ENCODE measurements at regions not wholly inside any gene's neighbourhood (a gene's known extent, or its start where the extent isn't known, plus 50 kb on each side); places are given as distances from the start of the nearest gene placed in this dataset.
"Not testable (repeated sequence)": the region's sequence is repeated elsewhere in the genome, so short reads cannot be mapped to it uniquely, and the experiment has no call there.

DNA sequence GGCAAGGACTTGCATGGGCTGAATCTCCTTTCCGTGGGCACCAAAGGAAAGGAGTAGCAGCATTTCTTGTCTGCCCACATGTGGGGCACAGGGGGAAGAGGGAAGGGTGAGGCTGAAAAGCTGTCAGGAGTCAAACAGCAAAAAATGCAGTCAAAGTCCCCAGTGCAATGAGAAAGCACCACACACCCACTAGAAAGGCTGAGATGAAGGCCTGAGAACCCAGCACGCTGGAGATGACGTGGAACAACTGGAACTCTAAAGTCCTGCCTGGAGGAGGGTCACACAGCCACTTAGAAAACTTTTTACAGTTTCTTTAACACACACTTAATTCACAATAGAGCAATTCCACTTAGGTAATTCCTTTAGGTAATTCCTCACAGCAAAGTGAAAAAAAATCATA is 94.6 kb upstream of the IGFBPL1 start:
- no peak for DNase-seq (ENCODE audit: low read depth in 2 of 2)

GRCh38 chr9:38516273-38516672 is 92.0 kb upstream of the IGFBPL1 start:
- DNase-seq (ENCODE audit: low read depth in 2 of 2) = peak in 1 of 2 donors; percentile 5

DNA sequence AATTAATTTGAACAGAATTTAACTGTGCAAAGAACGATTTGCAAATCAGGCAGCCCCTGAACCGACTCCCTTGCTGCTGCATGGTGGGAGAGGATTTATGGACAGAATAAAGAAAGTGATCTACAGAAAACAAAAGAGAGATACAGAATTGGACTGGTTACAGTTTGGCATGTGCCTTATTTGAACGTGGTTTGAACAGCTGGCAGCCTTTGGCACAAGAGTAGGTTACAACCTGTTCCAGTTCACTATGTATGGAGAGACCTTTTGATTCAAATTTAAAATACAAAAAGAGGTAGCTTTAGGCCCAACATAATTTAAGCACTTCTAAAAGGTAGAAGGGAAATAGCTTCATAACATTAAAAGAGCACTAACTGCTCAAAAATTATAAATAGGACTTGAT is 90.8 kb upstream of the IGFBPL1 start:
- not testable (repeated sequence) for DNase-seq (ENCODE audit: low read depth in 2 of 2)

GRCh38 chr9:38510340-38510739 is 86.1 kb upstream of the IGFBPL1 start:
- not testable (repeated sequence) for DNase-seq (ENCODE audit: low read depth in 2 of 2)

DNA sequence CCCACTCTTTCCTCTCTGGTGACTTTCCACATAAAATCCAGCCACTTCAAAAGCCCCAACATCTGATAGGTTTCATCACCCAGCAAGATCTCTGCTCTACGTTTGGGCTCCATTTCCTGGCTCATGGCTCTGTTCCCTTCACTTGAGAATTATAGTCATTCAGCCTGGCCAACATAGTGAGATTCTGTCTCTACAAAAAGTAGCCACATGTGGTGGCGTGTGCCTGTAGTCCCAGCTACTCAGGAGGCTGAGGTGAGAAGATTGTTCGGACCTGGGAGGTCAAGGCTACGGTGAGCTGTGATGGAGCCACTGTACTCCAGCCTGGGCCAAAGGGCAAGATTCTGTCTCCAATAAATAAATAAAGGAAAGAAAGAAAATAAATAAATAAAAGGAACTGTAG is 83.3 kb upstream of the IGFBPL1 start:
- no peak for DNase-seq (ENCODE audit: low read depth in 2 of 2)

DNA sequence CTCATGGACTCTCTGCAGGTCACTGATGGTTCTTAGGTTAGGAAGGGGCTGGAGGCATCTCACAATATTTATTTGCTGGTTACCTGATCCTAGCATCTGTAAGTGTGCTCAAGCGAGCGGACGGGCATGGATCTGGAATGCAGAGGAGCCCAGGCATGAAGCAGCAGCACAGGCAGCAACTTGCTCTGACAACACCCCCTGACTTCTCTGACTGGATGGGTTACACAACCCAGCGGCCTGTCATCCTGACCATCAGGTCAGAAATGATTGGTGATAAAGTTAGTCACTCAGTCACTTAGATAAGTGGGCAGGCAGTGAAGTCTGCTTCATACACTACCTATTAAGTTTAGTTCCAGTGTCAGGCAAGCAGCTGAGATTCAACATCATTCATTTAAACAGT is 75.9 kb upstream of the IGFBPL1 start:
- DNase-seq (ENCODE audit: low read depth in 2 of 2) = not testable (repeated sequence)

DNA sequence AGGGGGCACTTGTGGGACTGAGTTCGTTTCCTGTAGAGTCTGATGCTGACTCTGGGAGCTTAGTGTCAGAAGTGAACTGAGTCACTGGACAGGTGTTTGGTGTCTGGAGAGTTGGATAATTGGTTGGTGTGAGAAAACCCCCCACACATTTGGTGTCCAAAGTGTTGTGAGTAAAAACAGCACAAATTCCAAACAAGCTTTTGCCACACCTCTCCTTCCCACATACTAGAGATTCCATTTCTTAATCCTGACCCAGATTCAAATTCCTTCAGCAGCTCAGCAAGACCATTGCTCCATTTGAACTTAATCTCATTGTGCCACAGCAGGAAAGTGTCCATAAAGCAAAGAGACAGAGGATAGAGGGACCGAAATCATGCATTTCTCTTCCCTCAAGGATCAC is 74.3 kb upstream of the IGFBPL1 start:
- DNase-seq (ENCODE audit: low read depth in 2 of 2) = not testable (repeated sequence)

DNA sequence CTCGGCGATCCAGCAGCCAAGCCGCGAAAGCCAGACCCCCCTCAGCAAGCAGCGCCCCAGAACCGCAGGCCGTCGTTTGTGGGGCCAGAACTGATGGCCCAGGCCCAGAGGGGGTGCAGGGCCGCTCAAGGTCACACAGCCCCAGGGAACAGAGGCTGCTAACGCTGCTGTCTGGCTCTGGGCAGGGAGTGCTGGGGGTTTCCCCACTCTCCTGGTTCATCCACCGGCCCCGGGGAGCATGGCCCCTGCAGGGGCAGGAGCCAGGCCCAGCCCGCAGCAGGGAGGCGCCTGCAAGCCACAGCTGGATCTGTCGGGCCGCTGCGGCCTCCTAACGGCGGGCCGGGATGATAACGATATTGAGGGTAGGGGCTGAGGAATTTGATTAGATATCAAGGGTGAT is 64.8 kb upstream of the IGFBPL1 start:
- DNase-seq (ENCODE audit: low read depth in 2 of 2) = no peak

GRCh38 chr9:38488156-38488698 is 64.0 kb upstream of the IGFBPL1 start:
- DNase-seq (ENCODE audit: low read depth in 2 of 2) = no peak

GRCh38 chr9:38487418-38488155 is 63.3 kb upstream of the IGFBPL1 start:
- not testable (repeated sequence) for DNase-seq (ENCODE audit: low read depth in 2 of 2)

DNA sequence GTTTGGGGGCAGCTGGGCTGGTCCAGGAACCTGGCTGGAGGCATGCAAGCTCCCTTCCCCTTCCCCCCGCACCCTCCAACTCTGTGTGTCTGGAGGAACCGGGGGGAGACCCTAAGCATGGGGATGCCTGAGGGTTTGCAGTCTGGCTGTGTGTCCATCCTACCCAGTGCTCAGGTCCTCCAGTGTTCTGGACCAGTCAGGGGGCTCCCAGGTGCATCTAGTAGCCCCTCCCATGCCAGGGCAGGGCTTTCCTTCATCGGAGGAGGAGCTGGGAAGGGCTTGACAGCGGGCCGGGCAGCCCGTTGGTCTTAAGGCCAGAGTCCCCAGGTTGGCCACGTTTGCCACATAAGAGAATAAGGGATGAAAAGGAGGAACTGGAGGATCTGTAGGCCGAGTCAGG is 62.6 kb upstream of the IGFBPL1 start:
- DNase-seq (ENCODE audit: low read depth in 2 of 2) = no peak

- DNase-seq (ENCODE audit: low read depth in 2 of 2) = peak in 1 of 2 donors; percentile 10
Measured at GRCh38 chr9:38486056-38486615, 61.9 kb upstream of the IGFBPL1 start.

DNA sequence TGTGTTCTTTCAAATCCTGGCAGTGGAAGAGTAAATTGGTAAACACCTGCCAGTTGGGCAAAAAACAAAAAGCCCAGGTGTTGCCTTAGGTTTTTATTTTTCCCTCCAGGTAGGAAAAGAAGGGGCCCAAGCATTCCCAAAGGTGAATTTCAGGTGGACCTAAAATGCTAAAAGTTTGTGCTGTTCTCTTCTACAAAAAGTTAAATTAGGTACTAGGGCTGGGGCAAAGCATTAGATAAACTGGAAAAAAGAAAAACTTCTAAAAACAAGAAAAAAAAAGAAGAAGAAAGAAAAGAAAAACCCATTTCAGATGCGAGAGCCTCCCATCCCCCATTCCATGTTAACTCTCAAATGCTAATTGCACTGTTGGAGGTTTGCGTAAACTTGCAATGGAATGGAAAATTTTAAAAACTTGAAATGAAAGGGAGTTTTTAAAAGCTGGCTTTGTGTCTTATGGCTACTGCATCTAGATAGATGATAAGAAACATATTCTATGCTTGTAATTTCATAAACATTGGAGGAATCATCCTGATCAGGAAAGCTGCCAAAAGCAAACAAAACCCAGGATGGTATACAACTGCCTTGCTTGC is 59.9 kb upstream of the IGFBPL1 start:
- not testable (repeated sequence) for DNase-seq (ENCODE audit: low read depth in 2 of 2)

DNA sequence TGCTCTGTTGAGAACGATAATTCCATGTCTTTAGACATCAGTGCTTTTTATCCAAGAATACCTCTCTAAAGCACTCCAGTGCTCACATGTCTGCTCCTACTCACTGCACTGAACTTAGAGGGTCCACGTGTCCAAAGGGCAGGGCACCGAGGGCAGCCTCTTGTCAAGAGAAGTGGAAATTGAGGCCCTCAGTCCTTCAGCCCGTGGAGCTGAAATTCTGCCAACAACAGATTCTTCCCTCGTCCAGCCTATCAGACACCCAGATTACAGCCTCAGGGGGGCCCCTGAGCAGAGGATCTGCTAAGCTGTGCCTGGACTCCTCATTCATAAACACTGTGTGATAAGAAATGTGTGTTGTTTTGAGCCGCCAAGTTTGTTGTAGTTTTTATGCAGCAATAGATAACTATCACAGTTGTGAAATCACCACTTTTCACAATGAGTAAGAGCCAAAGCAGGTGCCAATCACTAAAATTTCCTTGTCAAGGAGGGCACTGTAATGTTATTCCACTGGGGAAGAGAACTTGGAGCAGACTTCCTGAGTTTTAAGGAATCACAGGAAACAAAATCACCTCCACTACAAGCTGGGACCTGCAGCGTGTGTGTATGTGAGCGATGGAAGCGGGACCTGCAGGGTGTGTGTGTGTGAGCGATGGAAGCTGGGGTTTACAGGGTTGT is 58.8 kb upstream of the IGFBPL1 start:
- DNase-seq (ENCODE audit: low read depth in 2 of 2) = no peak

GRCh38 chr9:38478211-38478610 is 54.0 kb upstream of the IGFBPL1 start:
- no peak for DNase-seq (ENCODE audit: low read depth in 2 of 2)

DNA sequence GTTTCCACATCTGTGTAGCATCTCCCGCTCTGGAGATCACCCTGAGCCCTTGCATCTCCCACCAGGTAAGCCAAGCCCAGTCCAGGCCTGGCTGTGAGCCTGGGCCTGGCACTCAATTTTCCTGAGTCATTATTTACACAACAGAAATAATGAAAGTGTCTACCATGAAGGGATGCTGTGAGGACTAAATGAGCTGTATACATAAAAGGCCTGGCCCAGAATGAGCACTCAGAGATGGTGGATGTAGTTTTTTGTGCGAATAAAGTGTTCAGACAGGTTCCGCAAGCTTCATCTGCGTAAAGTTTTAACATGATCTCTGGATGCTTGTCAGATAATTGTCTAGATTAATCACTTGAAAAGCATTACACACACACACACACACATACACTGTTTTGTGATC is 50.2 kb upstream of the IGFBPL1 start:
- DNase-seq (ENCODE audit: low read depth in 2 of 2) = not testable (repeated sequence)
